Loucy (cell line): ENCODE measurements at regions not wholly inside any gene's neighbourhood (a gene's known extent, or its start where the extent isn't known, plus 50 kb on each side); places are given as distances from the start of the nearest gene placed in this dataset.

Source experiments
- H2AFZ ChIP-seq: fragments of 200-600 bp; sonication (generic); 2 replicates; pipeline ENCODE4 v1.6.0; 2016; ENCODE audit warnings: antibody characterized with exemption, mild to moderate bottlenecking, low read length, moderate library complexity
- H3F3A ChIP-seq: fragments of 200-600 bp; 2 replicates; pipeline ENCODE4 v1.6.0; 2016; ENCODE audit warnings: antibody characterized with exemption, low read depth, mild to moderate bottlenecking
- H3K27me3 ChIP-seq: fragments of 200-600 bp; sonication (generic); 2 replicates; pipeline ENCODE4 v1.6.1; 2014; ENCODE audit warnings: low read length, mild to moderate bottlenecking; ENCODE audit not compliant: insufficient read depth, poor library complexity, severe bottlenecking
- H3K36me3 ChIP-seq: fragments of 200-600 bp; sonication (generic); 2 replicates; pipeline ENCODE4 v1.6.1; 2016; ENCODE audit warnings: low read length; ENCODE audit not compliant: insufficient read depth
- H3K4me1 ChIP-seq: fragments of 200-600 bp; sonication (generic); 2 replicates; pipeline ENCODE4 v1.5.1; 2014; ENCODE audit warnings: low read length, mild to moderate bottlenecking; ENCODE audit not compliant: insufficient read depth, poor library complexity, severe bottlenecking
- H3K4me2 ChIP-seq: fragments of 200-600 bp; sonication (generic); 2 replicates; pipeline ENCODE4 v1.6.0; 2014; ENCODE audit warnings: antibody characterized with exemption, low read length, low read depth, mild to moderate bottlenecking; ENCODE audit not compliant: poor library complexity, severe bottlenecking
- H3K4me3 ChIP-seq: fragments of 200-600 bp; sonication (generic); 2 replicates; pipeline ENCODE4 v1.5.1; 2014; ENCODE audit warnings: low read length, mild to moderate bottlenecking, mixed read lengths; ENCODE audit not compliant: poor library complexity, severe bottlenecking
- H3K79me2 ChIP-seq: fragments of 200-600 bp; sonication (generic); 2 replicates; pipeline ENCODE4 v1.6.1; 2014; ENCODE audit warnings: low read length; ENCODE audit not compliant: insufficient read depth
- H3K9ac ChIP-seq: fragments of 200-600 bp; sonication (generic); 2 replicates; pipeline ENCODE4 v1.6.0; 2014; ENCODE audit warnings: mild to moderate bottlenecking, low read depth, low read length, moderate library complexity; ENCODE audit not compliant: poor library complexity, severe bottlenecking
- H3K9me2 ChIP-seq: fragments of 200-600 bp; sonication (generic); replicated peaks from 2 replicates; pipeline ENCODE4 v1.6.1; 2016; ENCODE audit warnings: low read depth, low read length, mixed read lengths
- H3K9me3 ChIP-seq: fragments of 200-600 bp; sonication (generic); 2 replicates; pipeline ENCODE4 v1.6.1; 2014; ENCODE audit warnings: mild to moderate bottlenecking, antibody characterized with exemption, low read length, low read depth; ENCODE audit not compliant: insufficient read depth
- H4K20me1 ChIP-seq: fragments of 200-600 bp; sonication (generic); 2 replicates; pipeline ENCODE4 v1.6.0; 2014; ENCODE audit warnings: antibody characterized with exemption, low read length, mild to moderate bottlenecking; ENCODE audit not compliant: insufficient read depth, poor library complexity, severe bottlenecking
- CTCF ChIP-seq: fragments of 200-600 bp; sonication (generic); conservative IDR thresholded peaks from 2 replicates; pipeline ENCODE4 v1.5.1; 2014; ENCODE audit warnings: mild to moderate bottlenecking, antibody characterized with exemption, low read length
- EZH2phosphoT487 ChIP-seq: fragments of 200-600 bp; IDR thresholded peaks from 2 replicates; pipeline ENCODE4 v1.6.1; 2018; ENCODE audit warnings: antibody characterized with exemption, mild to moderate bottlenecking, moderate library complexity, borderline replicate concordance

GRCh38 chr5:173777674-173778073 lies 110.5 kb upstream of the CPEB4 start:
- H2AFZ ChIP-seq, result peak overlapping the region; percentile 55; the same call in 1 of the 2 replicates
- H3K4me1 ChIP-seq, result peaks cover 10% of the 10 kb centered on the region
- H3K4me3 ChIP-seq, result no peak overlapping the region
- no peak for TF ChIP-seq EZH2phosphoT487
- no peak for TF ChIP-seq CTCF
- H3K9ac ChIP-seq, result no peak overlapping the region
- no peaks in the 10 kb centered on the region for H3K9me2 ChIP-seq
- H3K4me2 ChIP-seq, result no peak overlapping the region
- no peaks in the 10 kb centered on the region for H3K27me3 ChIP-seq
- H4K20me1 ChIP-seq, result no peaks in the 10 kb centered on the region
- no peaks in the 10 kb centered on the region for H3K9me3 ChIP-seq
- H3F3A ChIP-seq, result no peaks in the 10 kb centered on the region
- H3K79me2 ChIP-seq, result no peaks in the 10 kb centered on the region
- H3K36me3 ChIP-seq, result no peaks in the 10 kb centered on the region

DNA sequence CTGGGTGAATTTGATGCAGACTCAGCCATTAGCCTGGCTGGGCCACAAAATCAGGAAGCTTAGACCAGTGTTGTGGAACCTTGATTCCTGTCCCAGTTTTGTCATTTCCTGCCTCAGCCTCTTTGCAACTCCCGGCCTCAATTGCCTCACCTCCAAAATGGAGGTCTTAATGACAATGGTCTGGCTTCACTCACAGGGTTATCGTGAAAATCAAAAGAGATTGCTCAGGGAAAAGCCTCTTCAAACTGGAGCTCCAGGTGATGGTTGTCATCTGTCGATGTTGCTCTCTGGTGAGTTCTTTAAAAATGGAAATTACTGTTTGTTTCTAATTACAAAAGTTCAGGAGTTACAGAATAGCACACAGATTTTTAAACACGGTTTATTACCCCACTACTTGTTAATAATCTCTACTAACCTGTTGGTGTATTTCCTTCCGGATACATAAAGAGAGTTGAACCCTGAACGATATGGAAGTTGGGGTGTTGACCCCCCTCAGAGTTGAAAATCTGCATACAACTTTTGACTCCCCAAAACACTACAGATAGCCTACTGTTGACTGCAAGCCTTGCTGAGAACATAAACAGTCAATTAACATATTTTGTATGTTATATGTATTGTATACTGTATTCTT lies 109.9 kb upstream of the CPEB4 start:
- no peak overlapping the region for H3K4me3 ChIP-seq
- H3K9ac ChIP-seq, result no peak overlapping the region
- no peaks in the 10 kb centered on the region for H3K9me2 ChIP-seq
- H3F3A ChIP-seq, result no peaks in the 10 kb centered on the region
- no peaks in the 10 kb centered on the region for H3K36me3 ChIP-seq
- H3K4me2 ChIP-seq, result no peak overlapping the region
- no peaks in the 10 kb centered on the region for H4K20me1 ChIP-seq
- peak overlapping the region; percentile 55; the same call in 1 of the 2 replicates for H2AFZ ChIP-seq
- H3K27me3 ChIP-seq, result no peaks in the 10 kb centered on the region
- TF ChIP-seq EZH2phosphoT487 (no peak), CTCF (no peak)
- no peaks in the 10 kb centered on the region for H3K9me3 ChIP-seq
- no peaks in the 10 kb centered on the region for H3K79me2 ChIP-seq
- peaks cover 10% of the 10 kb centered on the region for H3K4me1 ChIP-seq

GRCh38 chr5:173778784-173779304 lies 109.3 kb upstream of the CPEB4 start:
- H3K4me1 ChIP-seq, result peaks cover 10% of the 10 kb centered on the region

More at GRCh38 chr5:173778784-173779304, 109.3 kb upstream of the CPEB4 start:
- Histone ChIP-seq H3K4me2 (no peak overlapping the region), H3K4me3 (no peak overlapping the region), H3K9ac (no peak overlapping the region), H3K9me2 (no peaks in the 10 kb centered on the region), H3K36me3 (no peaks in the 10 kb centered on the region), H3K27me3 (no peaks in the 10 kb centered on the region), H2AFZ (no peak overlapping the region), H3K9me3 (no peaks in the 10 kb centered on the region), H3K79me2 (no peaks in the 10 kb centered on the region), H4K20me1 (no peaks in the 10 kb centered on the region), H3F3A (no peaks in the 10 kb centered on the region)
- TF ChIP-seq EZH2phosphoT487 (no peak), CTCF (no peak)
